ENCODE measurements at regions not wholly inside any gene's neighbourhood (a gene's known extent, or its start where the extent isn't known, plus 50 kb on each side); places are given as distances from the start of the nearest gene placed in this dataset.

DNA sequence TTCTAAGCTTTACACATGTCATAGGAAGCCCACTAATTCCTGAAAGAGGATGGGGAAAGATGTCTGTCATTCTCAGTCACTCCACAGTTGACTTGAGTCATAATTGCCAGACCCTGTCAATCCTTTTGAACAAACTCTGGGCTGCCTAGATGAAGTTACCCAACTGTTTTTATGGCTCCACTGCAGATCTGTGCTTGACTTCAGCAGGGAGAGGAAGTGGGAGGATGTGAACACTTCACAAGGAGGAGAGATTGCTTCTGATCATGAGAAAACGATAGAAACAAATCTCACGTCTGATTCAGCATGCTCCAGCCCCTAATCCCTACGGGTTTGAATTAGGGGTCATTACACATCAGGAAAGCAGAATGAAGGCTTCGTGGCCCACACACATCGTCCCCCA, 596.6 kb upstream of the CELF2 start:
- TF ChIP-seq GATA3 (IDR thresholded peaks at IDR 0.05; ENCODE audit: low read depth, low read length) (no peak), GATA2 (IDR thresholded peaks at IDR 0.05; ENCODE audit: low read depth, low read length) (no peak)

All from SH-SY5Y (cell line).